HEK293 (cell line): ENCODE measurements at regions not wholly inside any gene's neighbourhood (a gene's known extent, or its start where the extent isn't known, plus 50 kb on each side); places are given as distances from the start of the nearest gene placed in this dataset.

Source experiments
- CTCF ChIA-PET: fragments of 350-600 bp; formaldehyde crosslinking; extraction: SDS; loops from one replicate; lab custom pipeline; 2021; ENCODE audit warnings: antibody characterized with exemption; lab: Yijun Ruan, JAX
- POLR2A ChIA-PET: fragments of 300-600 bp; formaldehyde crosslinking; extraction: SDS; loops from one replicate; lab custom pipeline; 2020; ENCODE audit warnings: antibody characterized with exemption, inconsistent platforms; lab: Yijun Ruan, JAX
- H3K27ac ChIP-seq: fragments of 200-500 bp; sonication (Bioruptor generic); 2 replicates; pipeline ENCODE4 v1.5.1; 2014; ENCODE audit warnings: low read depth, low read length, control low read depth, inconsistent platforms; ENCODE audit errors: extremely low read depth
- H3K36me3 ChIP-seq, 2 experiments: fragments of 200-500 bp in 1 of 2; sonication (Bioruptor generic) in 1 of 2; 1 replicate in 1 of 2; 2 replicates in 1 of 2; pipeline ENCODE4 v1.5.1; 2014 to 2017; ENCODE audit warnings: inconsistent platforms in 2 of 2, low read length in 2 of 2; ENCODE audit not compliant: control insufficient read depth in 2 of 2, insufficient read depth in 1 of 2
- H3K4me1 ChIP-seq: fragments of 200-500 bp; sonication (Bioruptor generic); 2 replicates; pipeline ENCODE4 v1.5.1; 2014; ENCODE audit warnings: mild to moderate bottlenecking, low read length, inconsistent platforms; ENCODE audit not compliant: control insufficient read depth, insufficient read depth
- H3K4me3 ChIP-seq: 2 replicates; pipeline ENCODE4 v1.5.1; 2011; ENCODE audit warnings: low read depth, mild to moderate bottlenecking, control low read depth, low read length, moderate library complexity
- H3K9me3 ChIP-seq: fragments of 200-500 bp; sonication (Bioruptor generic); 2 replicates; pipeline ENCODE4 v1.5.1; 2014; ENCODE audit warnings: low read depth, low read length, inconsistent platforms; ENCODE audit not compliant: control insufficient read depth, insufficient read depth
- BCL6B ChIP-seq: fragments of 450-650 bp; formaldehyde crosslinking; IDR thresholded peaks from 2 replicates; pipeline ENCODE4 v1.5.1; 2017; ENCODE audit warnings: missing biosample characterization, missing genetic modification characterization
- GLI2 ChIP-seq: fragments of 450-650 bp; formaldehyde crosslinking; IDR thresholded peaks from 2 replicates; pipeline ENCODE4; 2017; ENCODE audit warnings: missing biosample characterization, missing genetic modification characterization, low read depth, borderline replicate concordance
- GLIS1 ChIP-seq: fragments of 450-650 bp; formaldehyde crosslinking; IDR thresholded peaks from 2 replicates; pipeline ENCODE4 v1.5.1; 2016; ENCODE audit warnings: missing biosample characterization, missing genetic modification characterization
- HIC1 ChIP-seq: fragments of 450-650 bp; formaldehyde crosslinking; IDR thresholded peaks from 2 replicates; pipeline ENCODE4 v1.5.1; 2016; ENCODE audit warnings: missing biosample characterization, missing genetic modification characterization
- OVOL3 ChIP-seq: fragments of 450-650 bp; formaldehyde crosslinking; IDR thresholded peaks from 2 replicates; pipeline ENCODE4 v1.5.1; 2016; ENCODE audit warnings: missing biosample characterization, missing genetic modification characterization
- PBX3 ChIP-seq: sonication (generic); formaldehyde crosslinking; IDR thresholded peaks from 2 replicates; pipeline ENCODE4 v1.8.1; 2022; ENCODE audit warnings: mild to moderate bottlenecking, moderate library complexity, missing genetic modification reagents
- WT1 ChIP-seq: fragments of 450-650 bp; formaldehyde crosslinking; IDR thresholded peaks from 2 replicates; pipeline ENCODE4 v1.5.1; 2016; ENCODE audit warnings: missing biosample characterization, missing genetic modification characterization
- ZNF114 ChIP-seq: fragments of 450-650 bp; formaldehyde crosslinking; IDR thresholded peaks from 2 replicates; pipeline ENCODE4 v1.5.0; 2017; ENCODE audit warnings: missing biosample characterization, missing genetic modification characterization
- ZNF132 ChIP-seq: fragments of 450-650 bp; formaldehyde crosslinking; IDR thresholded peaks from 2 replicates; pipeline ENCODE4 v1.5.1; 2017; ENCODE audit warnings: missing biosample characterization, missing genetic modification characterization, borderline replicate concordance
- ZNF16 ChIP-seq: fragments of 450-650 bp; formaldehyde crosslinking; IDR thresholded peaks from 2 replicates; pipeline ENCODE4 v1.5.1; 2016; ENCODE audit warnings: low read depth, missing biosample characterization, missing genetic modification characterization
- ZNF169 ChIP-seq: fragments of 450-650 bp; formaldehyde crosslinking; IDR thresholded peaks from 2 replicates; pipeline ENCODE4 v1.5.1; 2016; ENCODE audit warnings: missing biosample characterization, missing genetic modification characterization
- ZNF311 ChIP-seq: fragments of 450-650 bp; formaldehyde crosslinking; IDR thresholded peaks from 2 replicates; pipeline ENCODE4 v1.5.1; 2017; ENCODE audit warnings: missing biosample characterization, missing genetic modification characterization, borderline replicate concordance
- ZNF423 ChIP-seq: fragments of 450-650 bp; formaldehyde crosslinking; IDR thresholded peaks from 2 replicates; pipeline ENCODE4 v1.5.1; 2016; ENCODE audit warnings: missing biosample characterization, missing genetic modification characterization
- ZNF544 ChIP-seq: fragments of 450-650 bp; formaldehyde crosslinking; IDR thresholded peaks from 2 replicates; pipeline ENCODE4 v1.5.0; 2017; ENCODE audit warnings: missing biosample characterization, missing genetic modification characterization
- ZNF785 ChIP-seq: fragments of 450-650 bp; formaldehyde crosslinking; IDR thresholded peaks from 2 replicates; pipeline ENCODE4 v1.5.1; 2016; ENCODE audit warnings: missing biosample characterization, missing genetic modification characterization
- TF ChIP-seq, protein P1 (sequence below): fragments of 450-650 bp; formaldehyde crosslinking; IDR thresholded peaks from 2 replicates; pipeline ENCODE4 v1.5.1; 2016; ENCODE audit warnings: missing biosample characterization, missing genetic modification characterization
- TF ChIP-seq, protein P2 (sequence below): fragments of 450-650 bp; formaldehyde crosslinking; IDR thresholded peaks from 2 replicates; pipeline ENCODE4 v1.5.1; 2016; ENCODE audit warnings: missing biosample characterization, missing genetic modification characterization
- TF ChIP-seq, protein P3 (sequence below): fragments of 450-650 bp; formaldehyde crosslinking; IDR thresholded peaks from 2 replicates; pipeline ENCODE4 v1.5.1; 2017; ENCODE audit warnings: missing biosample characterization, missing genetic modification characterization

DNA sequence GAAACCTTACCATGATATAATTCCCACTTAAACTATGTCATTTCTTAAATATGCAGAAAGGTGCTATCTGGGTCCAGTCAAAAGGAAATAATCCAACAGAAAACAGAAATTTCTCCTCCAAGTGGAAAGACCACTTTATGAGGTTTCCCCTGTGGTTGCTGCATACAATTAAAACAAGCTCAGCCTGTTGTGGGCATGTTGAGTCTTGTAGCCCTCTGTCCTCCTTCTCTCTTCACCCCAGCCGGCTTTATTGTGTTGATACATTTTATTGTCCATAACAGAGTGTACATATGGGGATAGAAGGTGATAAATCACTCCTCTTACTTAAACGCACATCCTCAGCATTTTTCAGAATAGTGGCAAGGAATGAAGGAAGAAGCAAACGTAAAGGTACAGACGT lies 126.0 kb upstream of the MTNR1B start (continued):
- TF ChIP-seq WT1 (tag by site-specific recombination) (peak; percentile 83), ZNF423 (tag by site-specific recombination) (peak; percentile 39; the same call in 1 of the 2 replicates), ZNF16 (no peak), ZNF132 (tag by site-specific recombination) (no peak), HIC1 (tag by site-specific recombination) (no peak; the same call in 1 of the 2 replicates), OVOL3 (peak; percentile 80), GLIS1 (peak; percentile 62), ZNF169 (tag by site-specific recombination) (no peak), GLI2 (tag by site-specific recombination) (peak; percentile 63), ZNF544 (tag by site-specific recombination) (no peak), ZNF785 (tag by site-specific recombination) (no peak), BCL6B (tag by site-specific recombination) (no peak), ZNF311 (tag by site-specific recombination) (no peak)
- TF ChIP-seq, protein P1, sequence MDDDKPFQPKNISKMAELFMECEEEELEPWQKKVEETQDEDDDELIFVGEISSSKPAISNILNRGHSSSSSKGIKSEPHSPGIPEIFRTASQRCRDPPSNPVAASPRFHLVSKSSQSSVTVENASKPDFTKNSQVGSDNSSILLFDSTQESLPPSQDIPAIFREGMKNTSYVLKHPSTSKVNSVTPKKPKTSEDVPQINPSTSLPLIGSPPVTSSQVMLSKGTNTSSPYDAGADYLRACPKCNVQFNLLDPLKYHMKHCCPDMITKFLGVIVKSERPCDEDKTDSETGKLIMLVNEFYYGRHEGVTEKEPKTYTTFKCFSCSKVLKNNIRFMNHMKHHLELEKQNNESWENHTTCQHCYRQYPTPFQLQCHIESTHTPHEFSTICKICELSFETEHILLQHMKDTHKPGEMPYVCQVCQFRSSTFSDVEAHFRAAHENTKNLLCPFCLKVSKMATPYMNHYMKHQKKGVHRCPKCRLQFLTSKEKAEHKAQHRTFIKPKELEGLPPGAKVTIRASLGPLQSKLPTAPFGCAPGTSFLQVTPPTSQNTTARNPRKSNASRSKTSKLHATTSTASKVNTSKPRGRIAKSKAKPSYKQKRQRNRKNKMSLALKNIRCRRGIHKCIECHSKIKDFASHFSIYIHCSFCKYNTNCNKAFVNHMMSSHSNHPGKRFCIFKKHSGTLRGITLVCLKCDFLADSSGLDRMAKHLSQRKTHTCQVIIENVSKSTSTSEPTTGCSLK (tag by site-specific recombination): no peak
- TF ChIP-seq, protein P2, sequence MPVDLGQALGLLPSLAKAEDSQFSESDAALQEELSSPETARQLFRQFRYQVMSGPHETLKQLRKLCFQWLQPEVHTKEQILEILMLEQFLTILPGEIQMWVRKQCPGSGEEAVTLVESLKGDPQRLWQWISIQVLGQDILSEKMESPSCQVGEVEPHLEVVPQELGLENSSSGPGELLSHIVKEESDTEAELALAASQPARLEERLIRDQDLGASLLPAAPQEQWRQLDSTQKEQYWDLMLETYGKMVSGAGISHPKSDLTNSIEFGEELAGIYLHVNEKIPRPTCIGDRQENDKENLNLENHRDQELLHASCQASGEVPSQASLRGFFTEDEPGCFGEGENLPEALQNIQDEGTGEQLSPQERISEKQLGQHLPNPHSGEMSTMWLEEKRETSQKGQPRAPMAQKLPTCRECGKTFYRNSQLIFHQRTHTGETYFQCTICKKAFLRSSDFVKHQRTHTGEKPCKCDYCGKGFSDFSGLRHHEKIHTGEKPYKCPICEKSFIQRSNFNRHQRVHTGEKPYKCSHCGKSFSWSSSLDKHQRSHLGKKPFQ (tag by site-specific recombination): peak; percentile 87
- TF ChIP-seq, protein P3, sequence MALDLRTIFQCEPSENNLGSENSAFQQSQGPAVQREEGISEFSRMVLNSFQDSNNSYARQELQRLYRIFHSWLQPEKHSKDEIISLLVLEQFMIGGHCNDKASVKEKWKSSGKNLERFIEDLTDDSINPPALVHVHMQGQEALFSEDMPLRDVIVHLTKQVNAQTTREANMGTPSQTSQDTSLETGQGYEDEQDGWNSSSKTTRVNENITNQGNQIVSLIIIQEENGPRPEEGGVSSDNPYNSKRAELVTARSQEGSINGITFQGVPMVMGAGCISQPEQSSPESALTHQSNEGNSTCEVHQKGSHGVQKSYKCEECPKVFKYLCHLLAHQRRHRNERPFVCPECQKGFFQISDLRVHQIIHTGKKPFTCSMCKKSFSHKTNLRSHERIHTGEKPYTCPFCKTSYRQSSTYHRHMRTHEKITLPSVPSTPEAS (tag by site-specific recombination): no peak

- TF ChIP-seq PBX3 (CRISPR knock-in tag): 0 out of 2 replicates have a peak, but pooled peaks have one; percentile 43
- no peak for TF ChIP-seq ZNF114 (tag by site-specific recombination)
- Histone ChIP-seq H3K9me3 (no peaks in the 10 kb centered on the region), H3K36me3 (peaks cover 0 to 7% of the 10 kb centered on the region in 2 experiments; a peak in 1 of 3 replicates), H3K4me1 (peaks cover 17% of the 10 kb centered on the region), H3K4me3 (no peak overlapping the region), H3K27ac (peak overlapping the region; percentile 74; the same call in 1 of the 2 replicates)
- ChIA-PET POLR2A (no interaction called here), CTCF (no interaction called here)
These were observed 125.3 kb upstream of the MTNR1B start for GRCh38 chr11:92844197-92844596.
